Right lobe of liver (tissue), 6 donors: ENCODE measurements at regions not wholly inside any gene's neighbourhood (a gene's known extent, or its start where the extent isn't known, plus 50 kb on each side); places are given as distances from the start of the nearest gene placed in this dataset.

Experiments used
- ATAC-seq, 4 donors: fragments of 200-7000 bp; cut with Tn5 transposase; one replicate each; pipeline ENCODE4 v1.9.1; 2020; ENCODE audit warnings: mild to moderate bottlenecking in 4 of 4, moderate library complexity in 4 of 4
- DNase-seq, 3 donors: peaks; one replicate each; pipeline ENCODE4 v3.0.0-alpha.2; 2020
- H3K27ac ChIP-seq, 3 donors: fragments of 200-600 bp; one replicate each; pipeline ENCODE4 v1.8.0; 2022
- H3K27me3 ChIP-seq, 2 donors: fragments of 200-600 bp; one replicate each; pipeline ENCODE4 v1.8.0; 2022
- H3K36me3 ChIP-seq, 4 donors: fragments of 200-600 bp; sonication (generic) in 1 of 4; one replicate each; pipeline versions ENCODE4 v1.5.1 to v1.8.0; 2017 to 2022; ENCODE audit warnings: control low read depth in 1 of 4
- H3K4me1 ChIP-seq, 4 donors: fragments of 200-600 bp; sonication (generic) in 1 of 4; one replicate each; pipeline versions ENCODE4 v1.5.1 to v1.8.0; 2017 to 2022; ENCODE audit warnings: control low read depth in 1 of 4
- H3K4me3 ChIP-seq, 3 donors: fragments of 200-600 bp; one replicate each; pipeline ENCODE4 v1.8.0; 2022
- H3K9me3 ChIP-seq, 4 donors: fragments of 200-600 bp; sonication (generic) in 1 of 4; one replicate each; pipeline versions ENCODE4 v1.5.1 to v1.8.0; 2017 to 2022; ENCODE audit warnings: control low read depth in 1 of 4
- CTCF ChIP-seq, 4 donors: fragments of 200-600 bp in 3 of 4; fragments of 450-650 bp in 1 of 4; IDR thresholded peaks; one replicate each; pipeline versions ENCODE4 v1.5.1 to v1.8.0; 2016 to 2022; ENCODE audit warnings: antibody characterized with exemption in 4 of 4, mild to moderate bottlenecking in 2 of 4
- POLR2A ChIP-seq: fragments of 450-650 bp; IDR thresholded peaks from one replicate; pipeline ENCODE4 v1.6.1; 2017; ENCODE audit warnings: antibody characterized with exemption, mild to moderate bottlenecking
- WGBS: methylation state at CpG from one replicate; pipeline ENCODE4 v1.1.6; 2018; ENCODE audit warnings: low coverage, low lambda C conversion rate; ENCODE audit not compliant: insufficient coverage; ENCODE audit errors: missing lambda C conversion rate; 5-methylcytosine and 5-hydroxymethylcytosine counted together
- intact Hi-C, 2 donors: fragments of 100-400 bp; cut with DNase I; formaldehyde crosslinking; loops; one replicate each; pipeline versions ENCODE4 v1.11.2 to v1.14.1; 2022
- donor health status: DM: no; HTN: yes; CAD: no.
- donor health status: DM: no; HTN: no; CAD: no.
- donor health status: DM: no; HTN: no; CAD: no.
- donor health status: DM: no; HTN: yes; CAD: no.
- donor health status: DM: no; HTN: yes; CAD: no.

- H3K27ac ChIP-seq: no peak overlapping the region
- TF ChIP-seq CTCF (IDR thresholded peaks at IDR 0.05) (no peak), POLR2A (no peak)
- H3K4me1 ChIP-seq: no peaks in the 10 kb centered on the region
- no peaks in the 10 kb centered on the region for H3K27me3 ChIP-seq
- DNase-seq: no peak
- H3K4me3 ChIP-seq: no peak overlapping the region
- H3K36me3 ChIP-seq: no peaks in the 10 kb centered on the region
- H3K9me3 ChIP-seq: no peaks in the 10 kb centered on the region
- ATAC-seq: no peak
- intact Hi-C loops: no loop called here
- 27% methylated on average over 1 of the region's 1 CpG for WGBS
Observed at GRCh38 chr5:26737348-26738265, 300.8 kb downstream of the CDH9 start.

- ATAC-seq (no peak), DNase-seq (no peak)
- WGBS: 45% methylated on average over 3 of the region's 3 CpGs
- H3K36me3 ChIP-seq: no peaks in the 10 kb centered on the region
- no peak overlapping the region for H3K4me3 ChIP-seq
- TF ChIP-seq CTCF (IDR thresholded peaks at IDR 0.05) (no peak), POLR2A (no peak)
- H3K9me3 ChIP-seq: no peaks in the 10 kb centered on the region
- H3K4me1 ChIP-seq: no peaks in the 10 kb centered on the region
- H3K27me3 ChIP-seq: no peaks in the 10 kb centered on the region
- H3K27ac ChIP-seq: no peak overlapping the region
- intact Hi-C loops: no loop called here
Observed at GRCh38 chr5:26727916-26728315, 310.5 kb downstream of the CDH9 start.

GRCh38 chr5:26719803-26720202, 318.6 kb downstream of the CDH9 start:
- Histone ChIP-seq H3K4me1 (no peaks in the 10 kb centered on the region), H3K27me3 (no peaks in the 10 kb centered on the region), H3K9me3 (no peaks in the 10 kb centered on the region), H3K36me3 (no peaks in the 10 kb centered on the region), H3K4me3 (no peak overlapping the region), H3K27ac (no peak overlapping the region)
- no peak for TF ChIP-seq POLR2A
- TF ChIP-seq CTCF (IDR thresholded peaks at IDR 0.05): no peak
- DNase-seq: no peak
- intact Hi-C loops: no loop called here
- no peak for ATAC-seq

GRCh38 chr5:26700759-26701384, 337.5 kb downstream of the CDH9 start:
- DNase-seq (no peak), ATAC-seq (peak in 1 of 4 donors; percentile 49)
- H3K9me3 ChIP-seq: no peaks in the 10 kb centered on the region
- no peak overlapping the region for H3K27ac ChIP-seq
- TF ChIP-seq POLR2A (no peak), CTCF (IDR thresholded peaks at IDR 0.05) (peak; percentile 18 to 45 (median 27))
- intact Hi-C loops: no loop called here
- 39% methylated on average over 2 of the region's 2 CpGs for WGBS
- no peaks in the 10 kb centered on the region for H3K27me3 ChIP-seq
- no peak overlapping the region for H3K4me3 ChIP-seq
- H3K4me1 ChIP-seq: no peaks in the 10 kb centered on the region
- no peaks in the 10 kb centered on the region for H3K36me3 ChIP-seq
